H1 (cell line): ENCODE measurements at regions not wholly inside any gene's neighbourhood (a gene's known extent, or its start where the extent isn't known, plus 50 kb on each side); places are given as distances from the start of the nearest gene placed in this dataset.

Source experiments
- MAX ChIP-seq: IDR thresholded peaks from 2 replicates; pipeline ENCODE4 v1.6.1; 2012; ENCODE audit warnings: inconsistent platforms
- RNF2 ChIP-seq: fragments of 200-900, 300-1000 bp; sonication (generic); IDR thresholded peaks from 2 replicates; pipeline ENCODE4 v1.7.1; 2016; ENCODE audit warnings: borderline replicate concordance, low read depth, mild to moderate bottlenecking, antibody characterized with exemption, low read length; ENCODE audit not compliant: poor library complexity, severe bottlenecking; ENCODE audit errors: missing control alignments
- RXRA ChIP-seq: IDR thresholded peaks from 2 replicates; pipeline ENCODE4 v1.6.1; 2011; ENCODE audit warnings: low read depth, mild to moderate bottlenecking, low read length, moderate library complexity; ENCODE audit not compliant: insufficient read depth

DNA sequence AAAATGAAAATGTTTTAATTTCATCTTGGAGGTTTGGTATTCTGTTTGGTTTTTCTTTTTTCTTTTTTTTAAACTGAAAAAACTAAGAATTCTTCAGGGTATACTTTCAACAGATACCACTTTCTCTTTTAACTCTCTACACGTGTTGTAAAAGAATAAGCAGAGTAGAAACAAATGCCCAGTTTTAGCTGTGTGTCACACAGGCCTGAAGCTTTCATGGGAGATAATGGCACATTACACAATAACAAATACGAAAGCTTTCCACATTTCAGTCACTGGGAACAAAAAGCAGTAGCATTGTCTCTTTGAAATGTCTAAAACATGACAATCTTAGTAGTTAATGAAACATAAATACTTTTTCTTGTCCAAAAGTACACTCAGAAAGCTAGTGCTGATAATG is 818.5 kb downstream of the TBL1XR1 start (continued):
- no peak for TF ChIP-seq RNF2
- TF ChIP-seq RXRA: no peak
- no peak for TF ChIP-seq MAX
